ENCODE measurements at regions not wholly inside any gene's neighbourhood (a gene's known extent, or its start where the extent isn't known, plus 50 kb on each side); places are given as distances from the start of the nearest gene placed in this dataset.

- TF ChIP-seq CTCF (IDR thresholded peaks at IDR 0.05) (no peak), ZFX (IDR thresholded peaks at IDR 0.05; ENCODE audit: borderline replicate concordance) (no peak)
These were observed 379.3 kb downstream of the SOX11 start for GRCh38 chr2:6071519-6071918.

Measured in 22Rv1 (cell line).